Panc1 (cell line): ENCODE measurements at regions not wholly inside any gene's neighbourhood (a gene's known extent, or its start where the extent isn't known, plus 50 kb on each side); places are given as distances from the start of the nearest gene placed in this dataset.

Source experiments
- ATAC-seq: fragments of 200-7000 bp; cut with Tn5 transposase; 2 replicates; pipeline ENCODE4 v1.9.1; 2020; ENCODE audit warnings: mild to moderate bottlenecking, moderate library complexity
- BruUV-seq: library from RNA; stranded (reverse); fragments of 400-500 nt; replicated peaks from 2 replicates; lab custom pipeline; 2021; lab: Mats Ljungman, UMichigan
- CTCF ChIA-PET: fragments of 300-600 bp; sonication (Branson Sonifier 250); formaldehyde crosslinking; loops from one replicate; lab custom pipeline; 2022; ENCODE audit warnings: antibody characterized with exemption; lab: Charles Lee
- POLR2A ChIA-PET: fragments of 300-600 bp; sonication (Branson Sonifier 250); formaldehyde crosslinking; loops from one replicate; lab custom pipeline; 2022; ENCODE audit warnings: antibody characterized with exemption; lab: Charles Lee
- DNase-seq: peaks from one replicate; pipeline ENCODE4 v3.0.0-alpha.2; 2010; ENCODE audit warnings: low read depth, low spot score
- H3K27ac ChIP-seq: 2 replicates; pipeline ENCODE4 v1.5.1; 2011; ENCODE audit warnings: mild to moderate bottlenecking, low read length, inconsistent platforms
- H3K27me3 ChIP-seq: fragments of 200-500 bp; sonication (Bioruptor generic); 2 replicates; pipeline ENCODE4 v1.6.0; 2014; ENCODE audit warnings: low read length, inconsistent platforms; ENCODE audit not compliant: control insufficient read depth, insufficient read depth
- H3K36me3 ChIP-seq: fragments of 200-500 bp; sonication (Bioruptor generic); 2 replicates; pipeline ENCODE4 v1.5.1; 2014; ENCODE audit warnings: inconsistent platforms, mild to moderate bottlenecking, low read length, moderate library complexity; ENCODE audit not compliant: control insufficient read depth, insufficient read depth
- H3K4me1 ChIP-seq: 2 replicates; pipeline ENCODE4 v1.5.1; 2011; ENCODE audit warnings: inconsistent platforms, mild to moderate bottlenecking, low read length, moderate library complexity; ENCODE audit not compliant: control insufficient read depth, insufficient read depth
- H3K4me3 ChIP-seq, 2 experiments: 2 replicates each; pipeline ENCODE4 v1.5.1; 2011 to 2012; ENCODE audit warnings: low read depth in 2 of 2, low read length in 2 of 2, mild to moderate bottlenecking in 2 of 2, inconsistent platforms in 1 of 2, moderate library complexity in 1 of 2
- H3K9me3 ChIP-seq: fragments of 200-500 bp; sonication (Bioruptor generic); 2 replicates; pipeline ENCODE4 v1.5.1; 2014; ENCODE audit warnings: low read depth, mild to moderate bottlenecking, inconsistent platforms, low read length, moderate library complexity; ENCODE audit not compliant: control insufficient read depth, insufficient read depth
- POLR2AphosphoS5 ChIP-seq: IDR thresholded peaks from 2 replicates; pipeline ENCODE4 v1.6.1; 2012; ENCODE audit warnings: mild to moderate bottlenecking, low read depth, low read length, moderate library complexity
- SIN3A ChIP-seq: IDR thresholded peaks from 2 replicates; pipeline ENCODE4 v1.6.1; 2012; ENCODE audit warnings: low read depth, mild to moderate bottlenecking, low read length, moderate library complexity, borderline replicate concordance; ENCODE audit not compliant: insufficient read depth
- TCF7L2 ChIP-seq: IDR thresholded peaks from 2 replicates; pipeline ENCODE4 v1.6.1; 2011; ENCODE audit warnings: mild to moderate bottlenecking, low read depth, low read length, inconsistent platforms
- in situ Hi-C: cut with HindIII; loops from 2 replicates; pipeline ENCODE4 v1.10.0; 2016; ENCODE audit warnings: low sequenced_read_pairs, low pct_unique_long_range_greater_than_20kb
- intact Hi-C: fragments of 100-400 bp; cut with micrococcal nuclease; formaldehyde crosslinking; loops from one replicate; pipeline ENCODE4 v1.10.0; 2022; ENCODE audit not compliant: unreplicated experiment
- TF ChIP-seq, protein P1 (sequence below): fragments of 450-650 bp; IDR thresholded peaks from 2 replicates; pipeline ENCODE4 v1.5.1; 2017; ENCODE audit warnings: mild to moderate bottlenecking
- TF ChIP-seq, protein P2 (sequence below), 2 experiments: IDR thresholded peaks; 2 replicates each; pipeline ENCODE4 v1.6.1; 2011 to 2012; ENCODE audit warnings: low read depth in 2 of 2, control low read depth in 1 of 2, low read length in 1 of 2, mild to moderate bottlenecking in 1 of 2, moderate library complexity in 1 of 2; ENCODE audit not compliant: insufficient read depth in 1 of 2

DNA sequence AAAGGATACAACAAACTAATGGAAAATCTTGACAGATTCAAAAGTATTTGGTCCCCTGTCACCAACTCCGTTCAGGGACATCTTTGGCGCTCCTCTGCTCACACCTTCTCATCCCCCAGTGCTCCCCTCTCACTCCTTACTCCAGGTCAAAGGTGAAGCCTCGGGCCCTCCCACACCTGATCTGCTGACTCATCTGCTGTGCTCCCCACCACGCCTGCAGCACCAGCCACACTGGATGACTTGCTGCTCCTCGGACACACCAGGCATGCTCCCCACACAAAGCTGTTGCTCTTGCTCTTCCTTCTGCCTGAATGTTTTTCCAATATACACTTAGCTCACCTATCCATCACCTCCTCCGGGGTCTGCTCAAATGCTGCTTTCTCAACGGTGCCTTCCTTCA is 123.4 kb downstream of the ESM1 start:
- Histone ChIP-seq H3K27me3 (no peaks in the 10 kb centered on the region; the same call in none of the 2 replicates), H3K4me3 (no peak overlapping the region), H3K9me3 (no peaks in the 10 kb centered on the region), H3K36me3 (no peaks in the 10 kb centered on the region), H3K27ac (no peak overlapping the region), H3K4me1 (no peaks in the 10 kb centered on the region)
- TF ChIP-seq, protein P1, sequence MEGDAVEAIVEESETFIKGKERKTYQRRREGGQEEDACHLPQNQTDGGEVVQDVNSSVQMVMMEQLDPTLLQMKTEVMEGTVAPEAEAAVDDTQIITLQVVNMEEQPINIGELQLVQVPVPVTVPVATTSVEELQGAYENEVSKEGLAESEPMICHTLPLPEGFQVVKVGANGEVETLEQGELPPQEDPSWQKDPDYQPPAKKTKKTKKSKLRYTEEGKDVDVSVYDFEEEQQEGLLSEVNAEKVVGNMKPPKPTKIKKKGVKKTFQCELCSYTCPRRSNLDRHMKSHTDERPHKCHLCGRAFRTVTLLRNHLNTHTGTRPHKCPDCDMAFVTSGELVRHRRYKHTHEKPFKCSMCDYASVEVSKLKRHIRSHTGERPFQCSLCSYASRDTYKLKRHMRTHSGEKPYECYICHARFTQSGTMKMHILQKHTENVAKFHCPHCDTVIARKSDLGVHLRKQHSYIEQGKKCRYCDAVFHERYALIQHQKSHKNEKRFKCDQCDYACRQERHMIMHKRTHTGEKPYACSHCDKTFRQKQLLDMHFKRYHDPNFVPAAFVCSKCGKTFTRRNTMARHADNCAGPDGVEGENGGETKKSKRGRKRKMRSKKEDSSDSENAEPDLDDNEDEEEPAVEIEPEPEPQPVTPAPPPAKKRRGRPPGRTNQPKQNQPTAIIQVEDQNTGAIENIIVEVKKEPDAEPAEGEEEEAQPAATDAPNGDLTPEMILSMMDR = no peak
- TF ChIP-seq, protein P2, sequence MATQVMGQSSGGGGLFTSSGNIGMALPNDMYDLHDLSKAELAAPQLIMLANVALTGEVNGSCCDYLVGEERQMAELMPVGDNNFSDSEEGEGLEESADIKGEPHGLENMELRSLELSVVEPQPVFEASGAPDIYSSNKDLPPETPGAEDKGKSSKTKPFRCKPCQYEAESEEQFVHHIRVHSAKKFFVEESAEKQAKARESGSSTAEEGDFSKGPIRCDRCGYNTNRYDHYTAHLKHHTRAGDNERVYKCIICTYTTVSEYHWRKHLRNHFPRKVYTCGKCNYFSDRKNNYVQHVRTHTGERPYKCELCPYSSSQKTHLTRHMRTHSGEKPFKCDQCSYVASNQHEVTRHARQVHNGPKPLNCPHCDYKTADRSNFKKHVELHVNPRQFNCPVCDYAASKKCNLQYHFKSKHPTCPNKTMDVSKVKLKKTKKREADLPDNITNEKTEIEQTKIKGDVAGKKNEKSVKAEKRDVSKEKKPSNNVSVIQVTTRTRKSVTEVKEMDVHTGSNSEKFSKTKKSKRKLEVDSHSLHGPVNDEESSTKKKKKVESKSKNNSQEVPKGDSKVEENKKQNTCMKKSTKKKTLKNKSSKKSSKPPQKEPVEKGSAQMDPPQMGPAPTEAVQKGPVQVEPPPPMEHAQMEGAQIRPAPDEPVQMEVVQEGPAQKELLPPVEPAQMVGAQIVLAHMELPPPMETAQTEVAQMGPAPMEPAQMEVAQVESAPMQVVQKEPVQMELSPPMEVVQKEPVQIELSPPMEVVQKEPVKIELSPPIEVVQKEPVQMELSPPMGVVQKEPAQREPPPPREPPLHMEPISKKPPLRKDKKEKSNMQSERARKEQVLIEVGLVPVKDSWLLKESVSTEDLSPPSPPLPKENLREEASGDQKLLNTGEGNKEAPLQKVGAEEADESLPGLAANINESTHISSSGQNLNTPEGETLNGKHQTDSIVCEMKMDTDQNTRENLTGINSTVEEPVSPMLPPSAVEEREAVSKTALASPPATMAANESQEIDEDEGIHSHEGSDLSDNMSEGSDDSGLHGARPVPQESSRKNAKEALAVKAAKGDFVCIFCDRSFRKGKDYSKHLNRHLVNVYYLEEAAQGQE (IDR thresholded peaks at IDR 0.05; ENCODE audit: insufficient read depth in 1 of 2, low read depth in 2 of 2, low read length in 1 of 2) = no peak
- no peak for TF ChIP-seq SIN3A
- BruUV-seq = no TSS peak
- CTCF ChIA-PET = no interaction called here
- intact Hi-C loops (no loop called here), in situ Hi-C loops (no loop called here)
- POLR2A ChIA-PET = no interaction called here
- ATAC-seq = no peak
- no peak for DNase-seq

DNA sequence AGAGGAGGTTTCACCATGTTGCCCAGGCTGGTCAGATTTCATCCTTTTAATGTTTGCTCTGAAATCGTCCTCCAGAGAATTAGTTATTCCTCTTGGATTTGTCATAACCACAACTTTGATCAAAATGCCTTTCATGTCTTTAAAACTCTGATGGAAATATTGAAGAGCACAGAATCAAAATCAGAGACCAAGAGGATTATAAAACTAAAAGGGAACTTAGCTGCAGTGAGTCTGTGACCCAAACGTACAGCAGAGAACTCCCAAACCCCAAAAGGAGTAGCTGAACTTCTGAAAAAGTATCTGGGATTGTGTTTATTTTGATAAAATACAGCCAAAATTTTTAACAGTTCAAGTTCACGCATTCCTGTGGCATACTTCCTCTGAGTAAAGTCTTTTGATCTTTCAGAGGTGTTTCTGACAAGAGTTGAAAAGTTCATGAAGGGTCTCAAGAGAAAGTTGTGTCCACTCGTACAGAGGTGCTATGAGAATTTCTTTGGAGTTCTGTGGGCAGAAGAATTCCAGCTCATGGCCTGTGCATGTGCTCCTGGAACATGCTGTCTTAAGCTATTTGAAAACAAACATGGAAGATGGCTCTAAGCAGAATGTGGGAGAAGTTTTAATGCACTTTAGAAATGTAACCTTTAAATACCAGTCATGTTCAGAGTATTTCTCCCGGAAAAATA is 124.0 kb downstream of the ESM1 start:
- no TSS peak for BruUV-seq
- Histone ChIP-seq H3K27me3 (no peaks in the 10 kb centered on the region; the same call in 1 of the 2 replicates), H3K27ac (no peak overlapping the region), H3K4me1 (no peaks in the 10 kb centered on the region), H3K36me3 (no peaks in the 10 kb centered on the region), H3K9me3 (no peaks in the 10 kb centered on the region), H3K4me3 (no peak overlapping the region)
- DNase-seq (no peak), ATAC-seq (no peak)
- intact Hi-C loops (no loop called here), in situ Hi-C loops (no loop called here)
- CTCF ChIA-PET = no interaction called here
- TF ChIP-seq, protein P1 = no peak
- no peak for TF ChIP-seq POLR2AphosphoS5
- no peak for TF ChIP-seq TCF7L2
- no peak for TF ChIP-seq SIN3A
- TF ChIP-seq, protein P2 (IDR thresholded peaks at IDR 0.05; ENCODE audit: insufficient read depth in 1 of 2, low read depth in 2 of 2, low read length in 1 of 2) = no peak
- POLR2A ChIA-PET = no interaction called here
